RPMI7951 (cell line): ENCODE measurements at regions not wholly inside any gene's neighbourhood (a gene's known extent, or its start where the extent isn't known, plus 50 kb on each side); places are given as distances from the start of the nearest gene placed in this dataset.
"Not testable (repeated sequence)": the region's sequence is repeated elsewhere in the genome, so short reads cannot be mapped to it uniquely, and the experiment has no call there.

ENCODE experiments used
- DNase-seq: peaks from one replicate; pipeline ENCODE4 v3.0.0-alpha.2; 2012; ENCODE audit warnings: low read depth

DNA sequence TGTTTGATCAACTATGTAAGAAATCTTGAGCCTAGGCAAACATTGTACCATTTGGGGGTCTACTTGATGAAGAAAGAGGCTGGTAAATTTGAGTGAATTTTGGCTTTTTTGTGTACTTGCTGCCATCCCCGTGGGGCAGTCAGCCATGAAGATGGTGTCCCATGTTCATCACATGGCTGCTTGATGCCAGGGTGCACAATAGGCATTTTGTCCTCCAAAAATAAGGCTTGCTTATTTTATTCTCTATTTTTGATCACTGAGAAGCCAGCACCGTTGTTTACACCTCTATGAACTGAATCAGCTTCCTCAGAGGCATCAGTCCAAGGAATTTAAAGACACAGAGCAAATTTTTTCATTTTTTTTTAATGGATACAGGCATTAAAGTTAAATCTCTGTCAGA is 1195.7 kb downstream of the AMY1C start:
- no peak for DNase-seq

DNA sequence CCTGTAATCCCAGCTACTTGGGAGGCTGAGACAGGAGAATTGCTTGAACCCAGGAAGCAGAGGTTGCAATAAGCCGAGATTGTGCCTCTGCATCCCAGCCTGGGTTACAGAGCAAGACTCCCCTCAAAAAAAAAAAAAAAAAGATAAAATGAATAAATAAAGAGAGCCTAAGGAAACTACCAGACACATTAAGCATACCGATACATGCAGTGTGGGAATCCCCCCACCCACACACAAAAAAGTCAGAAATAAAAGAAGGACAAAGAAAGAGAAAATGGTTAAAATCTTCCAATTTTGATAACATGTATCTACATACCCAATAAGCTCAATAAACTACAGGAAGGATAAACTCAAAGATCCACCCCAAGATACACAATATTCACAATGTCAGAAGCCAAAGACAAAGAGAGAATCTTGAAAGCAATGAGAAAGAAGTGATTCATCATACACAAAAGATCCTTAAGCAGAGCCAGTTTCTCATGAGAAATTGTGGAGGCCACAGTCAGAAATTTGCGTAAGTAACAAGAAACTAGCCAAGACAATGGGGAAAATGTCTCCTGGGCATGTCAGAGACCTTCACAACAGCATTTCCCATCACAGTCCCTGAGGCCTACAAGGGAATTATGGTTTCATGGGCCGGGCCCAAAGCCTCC is 1197.0 kb downstream of the AMY1C start:
- no peak for DNase-seq

DNA sequence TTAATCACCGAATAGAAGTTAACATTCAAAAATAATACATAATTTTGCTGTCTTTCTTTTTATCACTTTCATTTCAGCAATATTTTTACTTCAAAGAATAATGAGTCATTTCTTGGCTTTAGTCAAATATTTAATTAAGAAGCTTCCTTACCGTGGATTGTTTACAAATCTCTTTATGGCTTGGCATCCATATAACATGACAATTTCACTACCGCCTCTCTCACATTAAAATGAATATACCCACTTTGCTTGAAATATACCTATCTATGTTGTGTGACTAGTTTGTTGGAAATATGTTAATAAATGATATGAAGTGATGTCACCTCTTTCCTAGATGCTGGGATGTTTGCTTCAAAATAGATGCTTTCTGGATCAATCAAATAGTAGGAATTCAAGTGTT is 1203.9 kb downstream of the AMY1C start:
- DNase-seq = no peak

DNA sequence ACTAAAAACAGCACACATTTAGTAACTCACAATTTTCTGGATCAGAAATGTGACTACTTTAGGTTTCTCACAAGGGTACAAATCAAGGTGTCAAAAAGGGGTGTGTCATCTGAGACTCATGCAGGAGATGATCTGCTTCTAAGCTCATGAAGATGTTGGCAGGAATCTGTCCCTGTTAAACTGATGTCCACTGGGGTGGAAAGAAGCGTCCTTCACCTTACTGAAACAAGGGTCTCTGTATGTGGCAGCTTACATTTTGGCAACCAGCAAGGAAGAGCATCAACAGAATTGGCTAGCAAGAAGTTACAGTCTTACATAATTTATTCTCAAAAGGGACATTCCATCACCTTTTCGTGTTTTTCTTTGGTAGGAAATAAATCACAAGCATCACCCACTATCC is 1223.8 kb downstream of the AMY1C start:
- no peak for DNase-seq

DNA sequence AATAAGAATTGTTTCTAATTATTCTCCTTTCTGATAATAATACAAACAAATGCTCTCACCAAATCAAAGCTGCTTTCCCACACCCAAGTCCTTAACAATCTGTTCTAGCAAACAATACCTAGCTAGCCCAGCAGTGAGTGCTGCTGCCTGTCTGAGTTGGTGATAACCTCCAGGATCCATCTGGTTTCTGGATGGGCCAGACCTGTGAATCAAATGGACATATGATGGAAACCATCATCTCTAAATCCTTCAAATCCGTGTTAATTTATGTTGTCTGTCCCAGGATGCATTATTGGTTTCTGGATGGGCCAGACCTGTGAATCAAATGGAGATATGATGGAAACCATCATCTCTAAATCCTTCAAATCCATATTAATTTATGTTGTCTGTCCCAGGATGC is 1230.0 kb downstream of the AMY1C start:
- DNase-seq = no peak

DNA sequence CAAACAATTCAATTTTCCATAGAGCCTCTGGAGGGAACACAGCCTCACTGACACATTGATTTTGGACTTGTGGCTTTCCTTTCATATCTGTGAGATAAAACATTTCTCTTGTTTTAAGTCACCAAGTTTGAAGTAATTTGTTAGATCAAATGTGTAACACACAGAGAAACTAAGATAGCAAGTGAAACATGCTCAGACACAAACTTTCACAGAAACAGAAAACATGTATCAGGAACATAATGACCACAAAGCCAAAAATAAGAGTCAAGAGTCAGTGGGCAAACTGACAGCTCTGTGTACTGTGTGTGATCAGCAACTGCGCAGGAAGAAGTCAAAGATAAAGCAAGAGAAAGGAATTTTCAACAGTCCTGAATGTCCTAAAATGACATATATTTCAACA is 1237.5 kb downstream of the AMY1C start:
- DNase-seq = no peak

DNA sequence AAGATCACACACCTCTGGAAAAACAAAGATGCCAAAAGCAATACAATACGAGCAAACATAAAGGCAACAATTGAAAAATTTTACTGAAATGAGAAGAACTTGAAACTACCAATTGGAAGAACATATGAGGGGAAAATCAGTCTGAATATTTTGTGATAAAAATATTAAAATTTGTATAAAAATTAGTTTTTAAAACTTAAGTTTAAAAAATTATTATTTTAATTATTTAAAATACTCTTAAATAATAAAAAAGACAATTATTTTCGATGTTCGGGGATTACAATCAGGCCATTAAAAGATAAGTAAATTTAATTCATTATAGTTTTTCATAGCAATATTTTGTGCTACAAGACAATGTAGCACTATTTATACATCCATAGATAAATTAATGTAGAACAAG is 1239.3 kb downstream of the AMY1C start:
- no peak for DNase-seq

DNA sequence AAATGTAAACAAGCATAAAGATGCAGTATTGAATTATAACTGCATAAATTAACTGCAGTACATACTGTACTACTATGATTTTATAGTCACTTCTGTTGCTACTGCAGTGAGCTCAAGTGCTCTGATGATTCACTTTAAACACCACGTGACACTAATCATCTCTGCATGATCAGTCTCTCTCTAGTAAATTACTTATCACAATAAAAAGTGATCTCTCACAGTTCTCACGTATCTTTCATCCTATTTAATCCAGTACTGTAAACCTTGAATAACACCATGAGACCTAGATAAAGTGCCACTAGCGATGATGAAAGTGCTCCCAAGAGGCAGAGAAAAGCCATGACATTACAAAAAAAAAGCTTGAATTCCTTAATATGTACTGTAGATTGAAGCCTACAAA is 1242.0 kb downstream of the AMY1C start:
- DNase-seq = no peak

DNA sequence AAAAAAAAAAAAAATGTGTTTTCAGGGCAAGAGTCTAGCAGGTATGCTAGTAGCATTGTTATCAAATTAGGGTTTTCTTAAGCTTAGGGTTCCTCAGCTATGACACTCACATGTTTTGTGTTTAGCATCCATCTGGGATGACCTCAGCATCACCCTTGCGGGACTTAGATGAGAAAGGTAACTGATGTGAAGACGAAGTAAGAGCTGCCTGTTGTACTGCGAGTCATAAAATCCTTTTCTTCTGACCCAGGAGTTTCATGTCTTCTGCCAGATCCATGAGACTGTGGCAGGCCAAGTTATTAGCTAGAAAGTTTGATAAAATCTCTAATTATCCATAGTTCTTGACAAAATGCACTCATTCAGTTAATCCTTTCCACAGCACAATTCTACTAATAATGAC is 1251.1 kb downstream of the AMY1C start:
- DNase-seq = no peak

DNA sequence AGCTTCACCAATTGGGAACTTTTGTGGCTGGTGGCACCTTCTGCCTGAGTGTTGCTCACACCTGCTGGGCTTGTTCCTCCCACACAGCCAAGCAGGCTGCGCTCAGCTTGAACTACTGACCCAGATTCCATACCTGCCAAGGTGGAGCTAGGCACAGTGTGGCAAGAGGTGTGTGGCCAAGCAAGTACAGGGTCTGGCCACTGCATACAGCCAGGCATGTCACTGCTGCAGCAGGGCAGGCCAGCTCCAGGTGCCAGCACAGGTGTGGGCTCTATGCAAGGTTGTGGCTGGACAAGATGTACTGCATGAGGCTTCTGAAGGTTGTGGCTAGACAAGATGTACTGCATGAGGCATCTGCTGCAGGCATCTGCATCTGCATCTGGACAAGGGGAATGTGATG is 1254.8 kb downstream of the AMY1C start:
- DNase-seq = no peak

DNA sequence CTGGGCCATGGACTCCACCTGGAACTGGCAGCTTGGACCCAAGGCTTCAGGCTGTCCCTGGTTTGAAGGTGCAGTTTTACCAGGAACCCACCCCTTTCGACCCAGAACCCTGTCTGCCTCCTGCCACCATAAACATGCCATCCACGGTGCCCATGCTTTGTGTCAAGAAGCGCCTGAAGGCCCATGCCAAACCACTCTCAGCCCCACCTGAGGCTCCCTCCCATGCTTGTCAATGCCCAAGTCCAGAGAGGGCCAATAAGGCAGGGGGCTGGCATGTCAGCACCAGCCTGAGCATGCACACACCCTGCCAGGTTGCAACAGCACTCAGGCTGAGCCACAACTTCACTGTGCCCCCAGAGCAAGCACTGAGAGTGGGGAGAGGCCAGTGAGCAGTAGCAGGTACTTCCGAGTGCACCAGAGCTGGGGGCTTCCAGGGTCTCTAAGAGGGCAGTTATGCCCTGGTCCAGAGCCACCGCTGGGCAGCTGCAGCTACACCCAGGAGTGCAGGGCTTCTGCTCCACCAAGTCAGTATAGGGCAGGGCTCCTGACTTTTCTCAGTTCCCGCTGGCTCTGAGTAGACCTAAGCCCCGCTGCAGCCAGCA is 1256.0 kb downstream of the AMY1C start:
- no peak for DNase-seq

DNA sequence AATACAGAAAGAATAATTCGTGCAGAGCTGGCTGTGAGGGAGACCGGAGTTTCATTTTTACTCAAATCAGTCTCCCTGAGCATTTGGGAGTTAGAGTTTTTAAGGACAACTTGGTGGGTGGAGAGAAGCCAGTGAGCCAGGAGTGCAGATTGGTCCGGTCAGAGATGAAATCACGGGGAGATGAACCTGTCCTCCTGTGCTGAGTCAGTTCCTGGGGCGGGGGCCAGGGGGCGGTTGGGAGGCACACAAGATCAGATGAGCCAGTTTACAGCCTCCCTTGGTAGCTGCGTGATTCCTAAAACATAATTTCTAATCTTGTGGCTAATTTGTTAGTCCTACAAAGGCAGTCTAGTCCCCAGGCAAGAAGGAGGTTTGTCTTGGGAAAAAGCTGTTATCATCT is 1267.9 kb downstream of the AMY1C start:
- no peak for DNase-seq

DNA sequence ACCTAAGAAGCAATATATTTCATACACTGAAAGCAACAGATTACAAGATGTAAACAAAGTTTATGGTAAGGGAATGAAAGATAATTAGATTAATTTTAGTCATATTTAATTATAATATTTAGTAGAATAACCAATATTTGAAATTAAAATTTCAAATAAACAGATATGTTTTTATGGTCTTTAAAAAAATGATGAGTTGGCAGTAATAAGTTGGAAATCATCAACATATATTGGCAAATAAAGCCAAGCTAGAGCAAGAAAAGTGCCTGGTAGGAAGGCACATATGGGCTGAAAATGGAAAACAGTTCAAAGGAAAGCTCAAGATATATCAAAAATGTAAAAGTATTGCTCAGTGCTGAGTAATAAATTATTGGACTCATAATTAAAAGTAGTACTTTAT is 1274.0 kb downstream of the AMY1C start:
- DNase-seq = no peak

DNA sequence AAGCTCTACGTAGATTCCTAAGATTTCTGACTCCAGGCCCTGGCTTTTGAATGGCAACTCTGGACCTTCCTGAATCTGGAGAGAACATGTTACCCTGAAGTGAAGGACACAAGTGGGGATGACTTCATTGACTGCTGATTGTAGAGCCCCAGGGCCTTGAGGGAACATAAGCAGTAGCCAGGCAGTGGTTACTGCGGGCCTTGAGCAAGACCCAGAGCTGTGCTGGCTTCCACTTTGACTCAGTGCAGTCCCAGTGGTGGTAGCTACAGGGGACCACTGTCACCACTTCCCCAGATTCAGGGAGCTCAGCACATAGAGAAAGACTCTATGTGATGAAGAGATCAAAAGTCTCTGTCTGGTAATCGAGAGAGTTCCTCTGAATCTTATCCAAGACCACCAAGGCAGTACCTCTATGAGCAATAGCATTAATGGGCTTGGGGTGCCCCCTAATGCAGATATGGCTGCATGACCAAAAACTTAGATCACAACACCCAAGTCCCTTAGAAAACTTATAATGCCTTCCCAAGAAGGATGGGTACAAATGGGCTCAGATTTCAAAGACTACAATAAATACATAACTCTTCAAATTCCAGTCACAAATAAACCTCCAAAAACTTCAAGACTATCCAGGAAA is 1278.3 kb downstream of the AMY1C start:
- no peak for DNase-seq

DNA sequence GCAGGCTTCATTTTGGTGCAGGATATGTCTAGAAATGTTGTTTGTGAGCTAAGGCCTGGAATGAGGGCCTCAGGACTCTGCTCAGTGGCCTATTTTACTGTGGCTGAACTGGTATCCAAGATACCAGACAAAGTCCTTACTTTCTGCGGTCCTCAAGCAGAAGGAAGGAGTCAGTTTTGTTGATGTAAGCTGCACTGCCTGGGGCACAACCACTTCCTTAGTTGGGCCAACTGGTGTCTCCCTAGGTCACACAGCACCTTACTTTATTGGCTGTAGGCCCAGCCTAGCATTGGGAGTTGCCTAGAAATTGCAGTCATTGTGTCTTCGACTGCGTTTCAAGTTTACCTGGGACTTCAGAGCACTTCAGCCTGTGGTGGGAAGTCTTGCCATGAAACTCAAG is 1322.7 kb downstream of the AMY1C start:
- DNase-seq = no peak

DNA sequence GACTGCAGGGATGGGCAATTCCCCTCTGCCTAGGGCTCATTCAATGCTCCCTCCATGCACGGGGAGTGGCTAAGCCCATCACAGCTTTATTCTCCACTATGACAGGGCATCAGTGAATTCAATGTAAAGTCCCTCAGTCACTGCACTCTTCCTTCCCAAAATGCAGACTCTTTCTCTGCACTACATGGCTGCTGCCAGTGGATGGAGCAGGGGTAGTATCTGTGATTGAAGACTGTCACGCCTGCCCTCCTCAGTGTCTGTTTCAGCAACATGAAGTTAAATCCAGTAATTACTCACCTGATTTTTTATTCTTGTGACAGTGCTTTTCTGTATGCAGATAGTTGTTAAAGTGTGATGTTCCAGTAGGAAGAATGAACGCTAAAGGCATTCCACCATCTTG is 1323.2 kb downstream of the AMY1C start:
- no peak for DNase-seq

DNA sequence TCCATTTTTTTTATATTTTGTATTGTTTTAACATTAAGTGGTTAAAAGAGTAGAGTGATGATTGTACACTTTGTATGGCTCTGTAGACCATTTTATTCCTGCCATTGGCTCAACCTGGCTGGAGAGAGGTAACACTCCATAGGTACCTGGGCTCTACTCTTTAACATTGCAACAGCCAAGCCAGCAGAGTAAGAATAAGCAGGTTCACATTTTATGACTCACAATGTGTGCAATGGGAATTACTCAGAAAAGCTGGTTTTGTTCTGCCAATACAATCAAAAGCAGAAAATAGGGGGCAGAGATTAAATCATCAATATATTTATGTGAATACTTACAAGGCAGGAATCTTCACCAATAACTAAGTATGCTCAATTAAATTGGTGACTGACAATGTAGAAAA is 1324.0 kb downstream of the AMY1C start:
- DNase-seq = no peak

DNA sequence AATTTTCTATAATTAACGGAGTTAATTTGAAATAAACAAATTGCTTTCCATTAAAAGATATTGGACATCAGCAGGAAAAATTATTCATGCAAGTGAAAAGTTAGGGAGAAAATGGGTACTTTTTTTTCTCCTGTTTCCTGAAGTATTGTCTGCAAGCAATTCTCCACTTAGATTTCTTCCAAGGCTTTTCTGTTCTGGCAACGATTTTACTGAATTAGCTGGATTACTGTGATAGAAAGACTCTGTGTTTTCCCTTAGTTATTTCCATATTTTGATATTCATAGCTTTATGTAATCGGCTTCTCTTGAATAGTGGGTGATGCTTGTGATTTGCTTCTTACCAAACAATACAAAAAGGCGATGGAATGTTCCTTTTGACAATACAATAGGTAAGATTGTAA is 1333.9 kb downstream of the AMY1C start:
- no peak for DNase-seq

DNA sequence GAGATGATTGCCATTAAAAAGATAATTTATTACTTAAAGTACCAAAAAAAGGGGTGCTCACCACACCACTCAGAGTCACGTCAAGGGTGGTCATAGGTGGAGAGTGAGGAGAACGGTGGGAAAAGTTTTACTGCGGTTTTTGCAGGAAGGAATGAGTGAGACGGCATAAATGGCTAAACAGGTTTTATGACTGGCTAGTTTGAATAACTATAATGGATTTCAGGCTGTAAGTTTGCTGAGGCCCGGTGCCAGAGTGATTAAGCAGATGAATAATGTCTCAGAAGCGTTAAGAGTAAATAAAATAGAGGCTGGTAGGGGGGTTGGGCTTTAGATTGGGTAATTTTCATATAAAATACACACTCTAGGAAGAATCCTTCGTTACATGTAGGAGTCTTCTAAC is 1337.8 kb downstream of the AMY1C start:
- no peak for DNase-seq

DNA sequence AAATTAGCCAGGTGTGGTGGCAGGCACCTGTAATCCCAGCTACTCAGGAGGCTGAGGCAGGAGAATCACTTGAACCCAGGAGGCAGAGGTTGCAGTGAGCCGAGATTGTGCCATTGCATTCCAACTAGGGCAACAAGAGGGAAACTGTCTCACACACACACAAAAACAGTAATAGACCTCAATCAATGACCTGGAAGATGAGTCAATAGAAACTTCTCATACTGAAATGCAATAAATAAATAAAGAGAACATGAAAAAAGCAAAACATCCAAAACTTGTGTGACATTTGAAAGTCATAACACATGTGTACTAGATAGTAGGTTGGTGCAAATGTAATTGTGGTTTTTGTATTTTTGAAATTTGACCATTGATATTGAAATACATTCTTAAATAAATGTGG is 1338.5 kb downstream of the AMY1C start:
- DNase-seq = no peak

DNA sequence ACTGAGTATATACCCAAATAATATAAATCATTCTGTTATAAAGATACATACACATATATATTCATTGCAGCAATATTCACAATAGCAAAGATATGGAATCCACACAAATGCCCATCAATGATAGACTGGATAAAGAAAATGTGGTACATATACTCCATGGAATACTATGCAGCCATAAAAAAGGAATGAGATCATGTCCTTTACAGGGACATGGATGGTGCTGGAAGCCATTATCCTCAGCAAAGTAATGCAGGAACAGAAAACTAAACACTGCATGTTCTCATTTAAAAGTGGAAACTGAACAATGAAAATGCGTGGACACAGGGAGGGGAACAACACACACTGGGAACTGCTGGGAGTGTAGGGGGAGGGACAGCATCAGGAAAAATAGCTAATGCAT is 1344.2 kb downstream of the AMY1C start:
- DNase-seq = not testable (repeated sequence)

DNA sequence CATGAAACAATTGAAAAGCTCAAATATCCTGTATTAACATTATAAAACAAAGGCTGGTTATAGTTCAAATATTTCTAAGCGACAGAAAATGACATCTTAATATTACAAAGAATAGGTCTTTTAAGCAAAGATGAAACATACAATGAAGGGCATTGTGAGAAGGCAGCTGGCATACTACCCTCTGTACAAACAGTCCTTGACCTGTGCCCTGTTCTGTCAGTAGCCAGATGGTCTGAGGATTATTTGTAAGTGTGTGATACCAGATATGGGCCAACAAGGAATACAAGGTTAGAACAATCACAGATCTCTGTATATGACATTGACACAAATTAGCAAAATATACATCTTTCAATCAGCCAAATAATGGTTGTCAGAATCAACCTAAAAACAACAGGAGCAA is 1350.4 kb downstream of the AMY1C start:
- no peak for DNase-seq

DNA sequence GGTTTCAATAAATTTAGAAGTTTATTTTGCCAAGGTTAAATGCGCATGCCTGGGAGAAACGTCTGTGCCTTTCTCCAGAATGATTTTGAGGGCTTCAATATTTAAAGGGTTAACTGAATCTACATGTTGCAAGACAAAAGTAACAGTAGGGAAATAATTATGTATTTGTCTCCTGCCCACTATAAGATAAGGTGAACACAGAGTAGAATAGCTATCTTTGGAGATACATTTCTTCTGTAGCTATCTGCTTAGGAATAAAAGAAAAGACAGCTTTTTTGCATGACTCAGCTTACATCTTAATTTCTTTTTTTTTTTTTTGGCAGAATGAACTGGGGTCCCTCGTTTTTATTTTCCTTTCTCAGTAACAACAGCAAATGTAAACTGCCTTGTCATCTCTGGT is 1351.6 kb downstream of the AMY1C start:
- DNase-seq = no peak

DNA sequence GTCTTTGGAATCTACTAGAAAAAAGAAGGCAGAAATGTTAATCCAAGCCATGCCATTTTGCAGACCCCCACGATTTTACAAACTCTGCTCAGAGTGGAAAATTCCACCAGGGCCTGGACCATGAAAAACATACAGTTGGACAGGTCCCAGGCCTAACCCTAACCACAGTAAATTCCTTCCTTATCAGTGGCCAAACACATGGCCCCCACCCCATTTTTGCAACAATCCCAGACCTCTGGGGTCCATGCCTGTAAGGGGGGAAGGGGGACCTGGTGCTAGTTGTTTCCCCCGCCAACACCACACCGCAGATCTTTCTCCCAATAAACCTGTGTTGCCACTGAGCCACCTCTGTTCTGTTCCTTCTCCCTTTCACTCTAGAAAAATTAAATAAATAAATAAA is 1352.7 kb downstream of the AMY1C start:
- DNase-seq = no peak
